Stimulated activated naive B cell treated with anti-CD40 and anti-IgM and Interleukin-4, amounts not matched to agents 10 μg/mL and 1 μg/mL and 100 μg/mL, for 72 hours (primary cell): ENCODE measurements at regions not wholly inside any gene's neighbourhood (a gene's known extent, or its start where the extent isn't known, plus 50 kb on each side); places are given as distances from the start of the nearest gene placed in this dataset.
A peak's percentile ranks its signal among the peaks of the same experiment; 100 is the strongest.
"Not testable (repeated sequence)": the region's sequence is repeated elsewhere in the genome, so short reads cannot be mapped to it uniquely, and the experiment has no call there.

Source experiments
- ATAC-seq, 2 donors: fragments of 150-1000 bp; cut with Tn5 transposase; replicated peaks; 2 replicates each; pipeline ENCODE4 v1.10.0; 2021; ENCODE audit warnings: moderate library complexity in 1 of 2
- DNase-seq: peaks from one replicate; pipeline ENCODE4 v3.0.0; 2021
- H3K27ac Mint-ChIP-seq: one replicate; pipeline ENCODE4 v1.8.0; 2022; ENCODE audit warnings: mild to moderate bottlenecking, mixed read lengths
- H3K27me3 Mint-ChIP-seq, 2 donors: one replicate each; pipeline ENCODE4 v1.8.0; 2022; ENCODE audit warnings: mixed read lengths in 2 of 2
- H3K36me3 Mint-ChIP-seq, 2 donors: one replicate each; pipeline ENCODE4 v1.8.0; 2022; ENCODE audit warnings: mixed read lengths in 2 of 2, mild to moderate bottlenecking in 1 of 2
- H3K4me1 Mint-ChIP-seq, 2 donors: one replicate each; pipeline ENCODE4 v1.8.0; 2022; ENCODE audit warnings: mixed read lengths in 2 of 2, mild to moderate bottlenecking in 1 of 2
- H3K4me3 Mint-ChIP-seq, 2 donors: one replicate each; pipeline ENCODE4 v1.8.0; 2022; ENCODE audit warnings: mild to moderate bottlenecking in 2 of 2, mixed read lengths in 2 of 2, moderate library complexity in 1 of 2
- H3K9me3 Mint-ChIP-seq, 2 donors: one replicate each; pipeline ENCODE4 v1.8.0; 2022; ENCODE audit warnings: mixed read lengths in 2 of 2, mild to moderate bottlenecking in 1 of 2

GRCh38 chr2:131722256-131722655 lies 194.6 kb downstream of the CCDC74A start:
- not testable (repeated sequence) for H3K4me1 Mint-ChIP-seq, H3K27me3 Mint-ChIP-seq, H3K27ac Mint-ChIP-seq, DNase-seq, H3K4me3 Mint-ChIP-seq, ATAC-seq, H3K9me3 Mint-ChIP-seq
- peaks cover 15 to 22% of the 10 kb centered on the region in 2 donors for H3K36me3 Mint-ChIP-seq

GRCh38 chr2:131724019-131724418 lies 196.3 kb downstream of the CCDC74A start:
- Mint-ChIP-seq H3K4me1 (no peaks in the 10 kb centered on the region), H3K4me3 (no peak overlapping the region), H3K9me3 (no peaks in the 10 kb centered on the region), H3K27ac (no peak overlapping the region), H3K27me3 (no peaks in the 10 kb centered on the region), H3K36me3 (peaks cover 9 to 15% of the 10 kb centered on the region in 2 donors)
- DNase-seq (no peak), ATAC-seq (no peak)

GRCh38 chr2:131728451-131728850 lies 200.8 kb downstream of the CCDC74A start:
- H3K4me3 Mint-ChIP-seq, H3K4me1 Mint-ChIP-seq, ATAC-seq, H3K9me3 Mint-ChIP-seq, H3K27ac Mint-ChIP-seq, H3K36me3 Mint-ChIP-seq, DNase-seq, H3K27me3 Mint-ChIP-seq: not testable (repeated sequence)

GRCh38 chr2:131733530-131733929 lies 205.8 kb downstream of the CCDC74A start:
- not testable (repeated sequence) for H3K36me3 Mint-ChIP-seq, H3K4me3 Mint-ChIP-seq, H3K4me1 Mint-ChIP-seq, H3K27me3 Mint-ChIP-seq, H3K27ac Mint-ChIP-seq, ATAC-seq, DNase-seq, H3K9me3 Mint-ChIP-seq

- H3K4me3 Mint-ChIP-seq, H3K9me3 Mint-ChIP-seq, H3K36me3 Mint-ChIP-seq, DNase-seq, H3K4me1 Mint-ChIP-seq, H3K27me3 Mint-ChIP-seq, H3K27ac Mint-ChIP-seq: not testable (repeated sequence)
- peak in 1 of 2 donors; percentile 48 for ATAC-seq
Measured at GRCh38 chr2:131736406-131736805, 208.7 kb downstream of the CCDC74A start.

GRCh38 chr2:131738533-131738932 lies 210.8 kb downstream of the CCDC74A start:
- not testable (repeated sequence) for DNase-seq, H3K9me3 Mint-ChIP-seq, H3K4me3 Mint-ChIP-seq, ATAC-seq, H3K27ac Mint-ChIP-seq, H3K4me1 Mint-ChIP-seq, H3K36me3 Mint-ChIP-seq
- H3K27me3 Mint-ChIP-seq, result peaks cover 8 to 12% of the 10 kb centered on the region in 2 donors

- H3K27me3 Mint-ChIP-seq, result peaks cover 8 to 12% of the 10 kb centered on the region in 2 donors
Measured at GRCh38 chr2:131738996-131739434, 211.3 kb downstream of the CCDC74A start.

GRCh38 chr2:131753640-131754561 lies 226.2 kb downstream of the CCDC74A start:
- Mint-ChIP-seq H3K4me1 (no peaks in the 10 kb centered on the region), H3K4me3 (peak overlapping the region in 1 of 2 donors; percentile 44), H3K27ac (no peak overlapping the region), H3K27me3 (no peaks in the 10 kb centered on the region), H3K9me3 (peaks cover 0 to 7% of the 10 kb centered on the region in 2 donors), H3K36me3 (peaks cover 4% of the 10 kb centered on the region in 2 donors)
- DNase-seq (no peak), ATAC-seq (no peak)

More at GRCh38 chr2:131738996-131739434, 211.3 kb downstream of the CCDC74A start:
- not testable (repeated sequence) for H3K9me3 Mint-ChIP-seq, H3K27ac Mint-ChIP-seq, H3K36me3 Mint-ChIP-seq, ATAC-seq, H3K4me1 Mint-ChIP-seq, H3K4me3 Mint-ChIP-seq, DNase-seq

GRCh38 chr2:131754929-131755720 lies 227.4 kb downstream of the CCDC74A start:
- no peaks in the 10 kb centered on the region for H3K27me3 Mint-ChIP-seq
- peaks cover 0 to 7% of the 10 kb centered on the region in 2 donors for H3K9me3 Mint-ChIP-seq
- peaks cover 4% of the 10 kb centered on the region in 2 donors for H3K36me3 Mint-ChIP-seq
- H3K27ac Mint-ChIP-seq, result no peak overlapping the region
- DNase-seq, result no peak
- ATAC-seq, result no peak
- H3K4me3 Mint-ChIP-seq, result no peak overlapping the region
- no peaks in the 10 kb centered on the region for H3K4me1 Mint-ChIP-seq

GRCh38 chr2:131756141-131756907 lies 228.6 kb downstream of the CCDC74A start:
- Mint-ChIP-seq H3K4me1 (no peaks in the 10 kb centered on the region), H3K27ac (no peak overlapping the region), H3K27me3 (no peaks in the 10 kb centered on the region), H3K9me3 (peaks cover 0 to 7% of the 10 kb centered on the region in 2 donors), H3K36me3 (peaks cover 4% of the 10 kb centered on the region in 2 donors), H3K4me3 (no peak overlapping the region)
- no peak for DNase-seq
- no peak for ATAC-seq

- not testable (repeated sequence) for H3K27ac Mint-ChIP-seq
Measured at GRCh38 chr2:131758941-131759340, 231.3 kb downstream of the CCDC74A start.

GRCh38 chr2:131774955-131775555 lies 247.4 kb downstream of the CCDC74A start:
- ATAC-seq, H3K27me3 Mint-ChIP-seq, H3K4me3 Mint-ChIP-seq, H3K9me3 Mint-ChIP-seq, H3K27ac Mint-ChIP-seq, DNase-seq, H3K36me3 Mint-ChIP-seq, H3K4me1 Mint-ChIP-seq: not testable (repeated sequence)

More at GRCh38 chr2:131758941-131759340, 231.3 kb downstream of the CCDC74A start:
- H3K27me3 Mint-ChIP-seq, H3K9me3 Mint-ChIP-seq, H3K36me3 Mint-ChIP-seq, H3K4me1 Mint-ChIP-seq, DNase-seq, H3K4me3 Mint-ChIP-seq, ATAC-seq: not testable (repeated sequence)

GRCh38 chr2:131775903-131776506 lies 248.3 kb downstream of the CCDC74A start:
- H3K9me3 Mint-ChIP-seq, DNase-seq, H3K36me3 Mint-ChIP-seq, H3K27ac Mint-ChIP-seq, H3K4me3 Mint-ChIP-seq, ATAC-seq, H3K27me3 Mint-ChIP-seq, H3K4me1 Mint-ChIP-seq: not testable (repeated sequence)
